GM19025 (cell line): ENCODE measurements at regions not wholly inside any gene's neighbourhood (a gene's known extent, or its start where the extent isn't known, plus 50 kb on each side); places are given as distances from the start of the nearest gene placed in this dataset.

Experiments used
- ATAC-seq: cut with Tn5 transposase; IDR thresholded peaks from one replicate; pipeline ENCODE4 v1.9.1; 2021; ENCODE audit warnings: mild to moderate bottlenecking, low read depth, moderate library complexity; ENCODE audit not compliant: unreplicated experiment

GRCh38 chr4:62302710-62303109 lies 1102.6 kb downstream of the ADGRL3 start:
- no peak for ATAC-seq

GRCh38 chr4:62301500-62301899 lies 1101.4 kb downstream of the ADGRL3 start:
- no peak for ATAC-seq

GRCh38 chr4:62293551-62293950 lies 1093.4 kb downstream of the ADGRL3 start:
- no peak for ATAC-seq

GRCh38 chr4:62292911-62293310 lies 1092.8 kb downstream of the ADGRL3 start:
- ATAC-seq = no peak

GRCh38 chr4:62288808-62289541 lies 1088.8 kb downstream of the ADGRL3 start:
- no peak for ATAC-seq

- ATAC-seq = no peak
Measured at GRCh38 chr4:62285026-62285425, 1084.9 kb downstream of the ADGRL3 start.

GRCh38 chr4:62279689-62280088 lies 1079.6 kb downstream of the ADGRL3 start:
- no peak for ATAC-seq

- ATAC-seq = no peak
Measured at GRCh38 chr4:62275470-62275869, 1075.3 kb downstream of the ADGRL3 start.

GRCh38 chr4:62274782-62275181 lies 1074.7 kb downstream of the ADGRL3 start:
- no peak for ATAC-seq

GRCh38 chr4:62271107-62271506 lies 1071.0 kb downstream of the ADGRL3 start:
- no peak for ATAC-seq

GRCh38 chr4:62269918-62270317 lies 1069.8 kb downstream of the ADGRL3 start:
- ATAC-seq = no peak

- no peak for ATAC-seq
Measured at GRCh38 chr4:62263454-62263853, 1063.3 kb downstream of the ADGRL3 start.

- no peak for ATAC-seq
Measured at GRCh38 chr4:62262676-62263075, 1062.5 kb downstream of the ADGRL3 start.

- ATAC-seq = no peak
Measured at GRCh38 chr4:62260254-62260653, 1060.1 kb downstream of the ADGRL3 start.

GRCh38 chr4:62256479-62256878 lies 1056.4 kb downstream of the ADGRL3 start:
- no peak for ATAC-seq

- ATAC-seq = no peak
Measured at GRCh38 chr4:62252728-62253127, 1052.6 kb downstream of the ADGRL3 start.

GRCh38 chr4:62250100-62250499 lies 1050.0 kb downstream of the ADGRL3 start:
- ATAC-seq = no peak

- no peak for ATAC-seq
Measured at GRCh38 chr4:62243895-62244294, 1043.8 kb downstream of the ADGRL3 start.

GRCh38 chr4:62235911-62236310 lies 1035.8 kb downstream of the ADGRL3 start:
- no peak for ATAC-seq

GRCh38 chr4:62232814-62233213 lies 1032.7 kb downstream of the ADGRL3 start:
- no peak for ATAC-seq

GRCh38 chr4:62231994-62232393 lies 1031.9 kb downstream of the ADGRL3 start:
- no peak for ATAC-seq

GRCh38 chr4:62226082-62226481 lies 1026.0 kb downstream of the ADGRL3 start:
- ATAC-seq = no peak

- no peak for ATAC-seq
Measured at GRCh38 chr4:62222121-62222520, 1022.0 kb downstream of the ADGRL3 start.
